Fibroblast of lung (primary cell): ENCODE measurements at regions not wholly inside any gene's neighbourhood (a gene's known extent, or its start where the extent isn't known, plus 50 kb on each side); places are given as distances from the start of the nearest gene placed in this dataset.

Experiments used
- DNase-seq, 2 donors: peaks; one replicate each; pipeline versions ENCODE4 v3.0.0 to v3.0.0-alpha.2; 2010; ENCODE audit warnings: low read depth in 2 of 2
- H2AFZ ChIP-seq: 2 replicates; pipeline ENCODE4 v1.5.1; 2012; ENCODE audit warnings: low read length, control low read depth, inconsistent platforms
- H3K27ac ChIP-seq: 2 replicates; pipeline ENCODE4 v1.5.1; 2011; ENCODE audit warnings: low read length, control low read depth; ENCODE audit not compliant: insufficient read depth
- H3K27me3 ChIP-seq: 2 replicates; pipeline ENCODE4 v1.5.1; 2011; ENCODE audit warnings: mild to moderate bottlenecking, low read length; ENCODE audit not compliant: control insufficient read depth, insufficient read depth
- H3K36me3 ChIP-seq: 2 replicates; pipeline ENCODE4 v1.5.1; 2011; ENCODE audit warnings: low read length; ENCODE audit not compliant: control insufficient read depth, insufficient read depth
- H3K4me1 ChIP-seq: 2 replicates; pipeline ENCODE4 v1.5.1; 2011; ENCODE audit warnings: low read length; ENCODE audit not compliant: control insufficient read depth, insufficient read depth; ENCODE audit errors: extremely low read depth
- H3K4me2 ChIP-seq: 2 replicates; pipeline ENCODE4 v1.5.1; 2011; ENCODE audit warnings: low read length, control low read depth; ENCODE audit not compliant: insufficient read depth; ENCODE audit errors: extremely low read depth
- H3K4me3 ChIP-seq, 4 experiments: fragments of 200-600 bp in 1 of 4; sonication (generic) in 1 of 4; replicated peaks in 1 of 4; 2 replicates each; pipeline ENCODE4 v1.5.1; 2011 to 2016; ENCODE audit warnings: low read length in 4 of 4, low read depth in 3 of 4, mild to moderate bottlenecking in 3 of 4, control low read depth in 2 of 4, inconsistent platforms in 1 of 4, mixed read lengths in 1 of 4; ENCODE audit not compliant: insufficient read depth in 1 of 4; ENCODE audit errors: control extremely low read depth in 1 of 4
- H3K79me2 ChIP-seq: 2 replicates; pipeline ENCODE4 v1.5.1; 2012; ENCODE audit warnings: mild to moderate bottlenecking, low read length, inconsistent platforms; ENCODE audit not compliant: control insufficient read depth, insufficient read depth
- H3K9ac ChIP-seq: 2 replicates; pipeline ENCODE4 v1.5.1; 2011; ENCODE audit warnings: mild to moderate bottlenecking, low read length, control low read depth; ENCODE audit not compliant: insufficient read depth
- H3K9me3 ChIP-seq: 2 replicates; pipeline ENCODE4 v1.5.1; 2012; ENCODE audit warnings: low read depth, low read length; ENCODE audit not compliant: control insufficient read depth, insufficient read depth
- H4K20me1 ChIP-seq: 2 replicates; pipeline ENCODE4 v1.5.1; 2011; ENCODE audit warnings: low read length; ENCODE audit not compliant: control insufficient read depth, insufficient read depth; ENCODE audit errors: extremely low read depth
- EZH2 ChIP-seq: IDR thresholded peaks from 2 replicates; pipeline ENCODE4 v1.5.1; 2012; ENCODE audit warnings: low read length, control low read depth, mild to moderate bottlenecking; ENCODE audit errors: missing control alignments
- TF ChIP-seq, protein P1 (sequence below), 2 donors: IDR thresholded peaks in 1 of 2; conservative IDR thresholded peaks in 1 of 2; 1 replicate in 1 of 2; 2 replicates in 1 of 2; pipeline ENCODE4 v1.5.1; 2011 to 2012; ENCODE audit warnings: low read length in 2 of 2, control low read depth in 1 of 2, inconsistent platforms in 1 of 2, low read depth in 1 of 2, mild to moderate bottlenecking in 1 of 2

- Histone ChIP-seq H3K4me2 (no peak overlapping the region), H2AFZ (no peak overlapping the region), H3K27me3 (no peaks in the 10 kb centered on the region), H3K9me3 (no peaks in the 10 kb centered on the region), H4K20me1 (no peaks in the 10 kb centered on the region), H3K79me2 (no peaks in the 10 kb centered on the region), H3K27ac (no peak overlapping the region), H3K4me1 (no peaks in the 10 kb centered on the region), H3K9ac (no peak overlapping the region), H3K36me3 (no peaks in the 10 kb centered on the region), H3K4me3 (no peak overlapping the region)
- no peak for DNase-seq
- no peak for TF ChIP-seq EZH2
- TF ChIP-seq, protein P1, sequence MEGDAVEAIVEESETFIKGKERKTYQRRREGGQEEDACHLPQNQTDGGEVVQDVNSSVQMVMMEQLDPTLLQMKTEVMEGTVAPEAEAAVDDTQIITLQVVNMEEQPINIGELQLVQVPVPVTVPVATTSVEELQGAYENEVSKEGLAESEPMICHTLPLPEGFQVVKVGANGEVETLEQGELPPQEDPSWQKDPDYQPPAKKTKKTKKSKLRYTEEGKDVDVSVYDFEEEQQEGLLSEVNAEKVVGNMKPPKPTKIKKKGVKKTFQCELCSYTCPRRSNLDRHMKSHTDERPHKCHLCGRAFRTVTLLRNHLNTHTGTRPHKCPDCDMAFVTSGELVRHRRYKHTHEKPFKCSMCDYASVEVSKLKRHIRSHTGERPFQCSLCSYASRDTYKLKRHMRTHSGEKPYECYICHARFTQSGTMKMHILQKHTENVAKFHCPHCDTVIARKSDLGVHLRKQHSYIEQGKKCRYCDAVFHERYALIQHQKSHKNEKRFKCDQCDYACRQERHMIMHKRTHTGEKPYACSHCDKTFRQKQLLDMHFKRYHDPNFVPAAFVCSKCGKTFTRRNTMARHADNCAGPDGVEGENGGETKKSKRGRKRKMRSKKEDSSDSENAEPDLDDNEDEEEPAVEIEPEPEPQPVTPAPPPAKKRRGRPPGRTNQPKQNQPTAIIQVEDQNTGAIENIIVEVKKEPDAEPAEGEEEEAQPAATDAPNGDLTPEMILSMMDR (conservative IDR thresholded peaks at IDR 0.05 in 1 of 2, IDR thresholded peaks at IDR 0.05 in 1 of 2; ENCODE audit: low read depth in 1 of 2, low read length in 2 of 2): no peak
These were observed 269.4 kb downstream of the CRLF2 start for GRCh38 chrX:943035-943434.

- Histone ChIP-seq H3K4me3 (no peak overlapping the region), H4K20me1 (no peaks in the 10 kb centered on the region), H2AFZ (no peak overlapping the region), H3K79me2 (no peaks in the 10 kb centered on the region), H3K27ac (no peak overlapping the region), H3K4me2 (no peak overlapping the region), H3K9me3 (no peaks in the 10 kb centered on the region), H3K9ac (no peak overlapping the region), H3K36me3 (no peaks in the 10 kb centered on the region), H3K4me1 (no peaks in the 10 kb centered on the region), H3K27me3 (no peaks in the 10 kb centered on the region)
- TF ChIP-seq, protein P1 (conservative IDR thresholded peaks at IDR 0.05 in 1 of 2, IDR thresholded peaks at IDR 0.05 in 1 of 2; ENCODE audit: low read depth in 1 of 2, low read length in 2 of 2): no peak
- no peak for TF ChIP-seq EZH2
- DNase-seq: no peak
These were observed 271.8 kb downstream of the CRLF2 start for GRCh38 chrX:940691-941090.

DNA sequence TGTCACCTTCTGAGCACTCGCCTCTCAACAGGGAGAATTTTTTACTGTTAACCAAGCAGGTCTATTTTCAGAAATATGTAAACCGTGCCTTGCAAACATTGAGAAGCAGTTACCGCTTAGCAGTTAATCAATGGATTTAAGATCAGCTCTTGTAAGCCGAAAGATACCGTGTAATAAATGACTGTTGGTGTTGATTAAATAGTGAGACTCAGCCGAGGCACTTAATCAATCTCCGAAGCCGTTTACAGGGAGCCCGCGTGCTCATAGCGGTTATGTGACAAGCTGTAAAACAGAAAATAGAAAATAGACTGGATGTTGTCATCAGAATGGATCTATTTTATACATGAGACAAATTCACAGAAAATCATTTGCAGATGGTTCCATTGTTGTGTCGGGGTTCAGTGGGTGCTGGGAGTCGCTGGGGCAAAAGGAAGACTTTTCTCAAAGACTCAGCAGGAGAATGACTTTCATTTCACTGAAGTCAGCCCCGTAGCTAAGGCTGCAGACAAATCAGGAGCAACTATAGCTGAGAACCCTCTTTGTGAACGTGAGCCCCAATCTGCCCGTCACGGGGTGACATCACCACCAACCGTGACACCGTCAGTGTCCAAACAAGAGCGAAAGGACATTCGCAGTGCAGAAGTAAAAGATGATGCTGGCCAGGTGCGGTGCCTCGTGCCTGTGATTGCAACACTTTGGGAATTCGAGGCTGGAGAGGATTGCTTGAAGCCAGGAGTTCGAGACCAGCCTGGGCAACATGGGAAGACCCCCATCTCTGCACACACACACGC lies 275.3 kb downstream of the CRLF2 start:
- TF ChIP-seq, protein P1 (conservative IDR thresholded peaks at IDR 0.05 in 1 of 2, IDR thresholded peaks at IDR 0.05 in 1 of 2; ENCODE audit: low read depth in 1 of 2, low read length in 2 of 2): no peak
- TF ChIP-seq EZH2: no peak
- no peaks in the 10 kb centered on the region for H3K36me3 ChIP-seq
- H3K79me2 ChIP-seq: no peaks in the 10 kb centered on the region
- H3K4me3 ChIP-seq: no peak overlapping the region
- H3K9ac ChIP-seq: no peak overlapping the region
- no peaks in the 10 kb centered on the region for H4K20me1 ChIP-seq
- DNase-seq: no peak
- H3K4me1 ChIP-seq: no peaks in the 10 kb centered on the region
- no peak overlapping the region for H3K4me2 ChIP-seq
- H3K27ac ChIP-seq: no peak overlapping the region
- no peaks in the 10 kb centered on the region for H3K9me3 ChIP-seq
- no peak overlapping the region for H2AFZ ChIP-seq
- no peaks in the 10 kb centered on the region for H3K27me3 ChIP-seq
